Ammon's horn (tissue), 1 donor: ENCODE measurements at regions not wholly inside any gene's neighbourhood (a gene's known extent, or its start where the extent isn't known, plus 50 kb on each side); places are given as distances from the start of the nearest gene placed in this dataset.

ENCODE experiments used
- DNase-seq: peaks from one replicate; pipeline ENCODE4 v3.0.0-alpha.2; 2016; ENCODE audit warnings: low spot score

DNA sequence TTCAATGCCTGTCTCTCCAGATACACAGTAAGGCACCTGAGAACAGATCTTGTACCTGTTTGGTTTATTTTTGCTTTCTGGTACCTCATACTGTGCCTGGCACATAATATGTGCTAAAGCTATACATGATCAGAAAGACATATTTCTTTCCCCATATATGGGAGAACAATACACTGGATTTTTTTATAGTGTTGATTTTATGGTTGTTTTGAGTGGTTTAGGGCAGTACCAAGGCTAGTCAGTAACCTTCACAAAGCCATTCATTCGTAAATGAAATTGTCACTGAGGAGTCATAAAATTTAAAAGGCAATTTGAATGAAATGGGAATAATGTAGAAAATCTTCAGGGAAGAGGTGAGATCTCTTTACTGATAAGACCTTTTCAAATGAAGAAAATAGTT lies 810.2 kb downstream of the TUSC7 start:
- no peak for DNase-seq

DNA sequence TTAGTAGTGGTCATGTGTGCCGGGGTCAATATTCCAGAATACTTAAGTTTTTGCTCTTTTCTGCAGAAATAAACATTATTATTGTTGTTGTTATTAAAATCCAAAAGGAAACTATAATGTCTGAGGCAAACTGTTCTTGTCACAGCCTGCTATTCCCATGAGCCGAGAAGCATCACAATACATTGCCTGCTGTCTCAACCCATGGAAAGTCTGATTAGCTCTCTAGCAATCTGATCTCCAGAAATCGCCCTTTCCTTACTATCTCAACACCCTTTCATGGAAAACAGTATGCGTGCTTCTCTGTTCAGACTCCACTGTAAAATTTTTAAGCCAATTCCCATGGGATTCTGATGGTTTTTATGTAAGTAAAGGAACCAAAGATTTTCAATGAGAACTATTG lies 811.0 kb downstream of the TUSC7 start:
- no peak for DNase-seq

DNA sequence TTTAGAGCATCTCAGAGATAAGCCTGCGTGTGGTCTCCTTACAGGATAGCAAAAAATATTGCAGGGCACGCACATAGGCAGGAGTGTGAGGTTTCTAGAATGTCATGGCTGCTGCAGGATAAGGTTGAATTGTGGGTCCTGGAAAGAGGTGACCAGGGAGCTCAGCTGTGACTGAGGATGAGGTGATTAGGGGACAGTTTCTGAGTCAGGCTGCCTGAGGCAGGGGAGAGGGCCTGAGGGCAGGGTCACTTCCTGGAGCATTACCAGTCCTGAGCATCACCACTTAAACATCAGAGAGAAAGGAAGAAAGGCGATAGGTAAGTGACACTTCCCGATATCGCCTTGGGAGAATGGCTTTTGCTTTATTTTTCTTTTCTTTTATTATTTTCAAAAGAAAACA lies 813.8 kb downstream of the TUSC7 start:
- no peak for DNase-seq

DNA sequence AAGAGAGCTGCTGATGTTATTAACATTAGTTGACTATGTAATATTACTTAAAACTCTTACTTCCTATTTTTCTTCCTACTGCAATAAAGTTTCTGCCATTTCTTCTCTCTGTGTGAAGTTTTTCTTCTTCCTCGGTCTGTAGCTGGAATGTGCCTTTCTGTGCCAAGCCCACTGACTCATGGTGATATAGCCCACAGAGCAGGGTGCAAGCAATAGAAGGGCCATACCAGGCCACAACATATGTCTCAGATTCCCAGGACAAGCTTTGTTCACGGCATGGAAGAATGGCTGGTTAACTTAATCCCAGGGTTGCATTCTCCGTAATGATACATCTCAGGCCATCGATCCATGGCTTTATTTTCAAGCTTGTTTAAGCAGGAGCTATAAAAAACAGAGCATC lies 815.3 kb downstream of the TUSC7 start:
- no peak for DNase-seq

DNA sequence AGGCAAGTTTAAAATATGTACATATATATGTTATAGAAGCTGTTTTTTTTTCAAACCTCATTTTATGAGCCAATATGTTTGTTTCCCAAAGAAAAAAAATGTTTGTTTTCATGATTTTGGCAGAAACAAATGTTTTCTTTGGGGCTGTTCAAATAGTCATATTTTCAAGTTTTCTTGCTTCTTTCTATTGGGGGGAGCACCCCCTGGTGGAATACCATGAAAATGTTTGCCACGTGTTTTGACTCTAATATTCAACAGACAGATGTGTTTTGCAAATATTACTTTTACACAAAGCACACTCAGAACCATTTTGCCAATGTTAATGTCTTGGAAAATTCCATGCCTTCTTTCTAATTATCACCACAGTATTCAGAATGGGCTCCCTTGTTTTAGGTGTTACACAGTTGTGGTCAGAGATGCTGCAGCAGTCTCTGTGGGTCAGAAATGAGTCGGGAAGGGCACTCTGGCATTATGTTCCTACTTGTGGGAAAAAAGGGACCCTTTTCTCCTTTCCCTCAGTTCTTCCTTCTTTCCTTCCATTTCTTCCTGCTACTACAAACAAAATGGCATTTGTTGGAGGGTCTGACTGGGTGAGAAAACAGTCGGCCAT lies 817.0 kb downstream of the TUSC7 start:
- peak; percentile 60 for DNase-seq

DNA sequence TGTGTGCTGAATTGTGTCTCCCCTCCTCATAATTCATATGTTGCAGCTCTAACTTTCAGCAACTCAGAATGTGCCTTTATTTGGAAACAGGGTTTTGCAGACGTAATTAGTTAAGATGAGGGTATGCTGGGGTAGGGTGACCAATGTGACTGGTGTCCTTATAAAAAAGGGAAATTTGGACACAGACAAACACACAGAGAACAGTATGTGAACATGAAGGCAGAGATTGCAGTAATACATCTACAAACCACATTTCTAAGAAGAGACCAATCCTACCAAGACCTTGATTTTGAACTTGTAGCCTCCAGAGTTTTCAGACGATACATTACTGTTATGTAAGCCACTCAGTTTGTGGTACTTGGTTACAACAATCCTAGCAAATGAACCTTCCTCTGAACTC lies 817.8 kb downstream of the TUSC7 start:
- DNase-seq = no peak

DNA sequence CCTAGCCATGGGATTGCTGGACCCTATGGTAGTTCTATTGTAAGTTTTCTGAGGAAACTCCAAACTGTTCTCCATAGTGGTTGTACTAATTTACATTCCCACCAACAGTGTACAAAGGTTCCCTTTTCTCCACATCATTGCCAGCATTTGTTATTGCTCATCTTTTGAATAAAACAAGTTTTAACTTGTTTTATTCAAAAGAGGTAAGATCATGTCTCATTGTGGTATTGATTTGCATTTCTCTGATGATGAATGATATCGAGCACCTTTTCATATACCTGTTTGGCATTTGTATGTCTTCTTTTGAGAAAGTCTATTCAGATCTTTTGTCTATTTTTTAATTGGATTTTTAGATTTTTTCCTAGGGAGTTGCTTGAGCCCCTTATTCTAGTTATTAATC lies 819.1 kb downstream of the TUSC7 start:
- DNase-seq = no peak

DNA sequence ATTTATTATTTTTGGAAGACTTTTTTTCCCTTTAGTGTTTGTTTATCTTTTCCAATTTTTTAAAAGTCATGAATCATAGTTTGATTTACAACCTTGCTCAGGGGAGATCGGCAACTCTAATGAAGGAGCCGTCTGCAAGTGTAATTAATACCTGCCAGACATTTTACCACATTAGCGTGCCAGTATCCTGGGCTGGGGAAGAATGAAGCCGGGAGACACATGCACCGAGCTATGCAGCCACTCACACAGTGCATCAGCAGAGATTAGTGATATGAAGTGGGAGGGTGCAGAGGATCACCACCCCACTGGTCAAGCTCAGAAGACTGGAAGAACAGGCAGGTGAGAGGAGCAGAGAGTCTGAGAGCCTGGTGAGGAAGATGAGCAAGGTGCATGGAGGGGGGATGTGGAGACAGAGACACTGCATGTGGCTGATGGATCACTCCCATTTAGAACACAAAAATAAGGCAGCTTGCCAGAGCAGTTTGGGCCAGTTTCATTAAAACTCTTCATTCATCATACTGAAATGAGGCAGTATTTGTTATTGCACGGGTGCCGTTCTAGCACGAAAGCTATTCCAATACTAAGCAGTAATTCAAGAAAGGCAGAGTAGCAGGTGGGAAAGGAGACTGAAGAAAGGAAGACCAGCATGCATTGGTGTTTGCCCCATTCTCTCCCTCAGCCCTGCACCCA lies 821.6 kb downstream of the TUSC7 start:
- DNase-seq = no peak

DNA sequence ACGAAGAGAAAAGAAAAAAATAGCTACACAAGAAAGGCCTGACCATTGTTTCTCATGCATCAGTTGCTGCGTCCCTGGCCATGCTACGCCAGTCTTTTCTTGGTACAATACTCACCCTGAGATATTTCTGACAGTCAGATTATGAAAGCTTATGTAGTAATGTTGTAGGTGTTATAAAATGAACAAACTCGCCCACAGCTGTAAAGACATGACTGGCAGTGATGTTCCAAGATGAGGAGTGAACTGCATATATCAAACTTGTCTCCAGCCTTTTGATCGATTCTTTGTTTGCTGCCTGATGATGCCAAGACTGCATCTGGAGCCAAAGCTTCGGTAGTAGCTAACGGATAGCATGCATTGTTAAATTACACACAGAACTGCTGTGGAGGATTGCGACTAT lies 822.7 kb downstream of the TUSC7 start:
- peak; percentile 31 for DNase-seq

DNA sequence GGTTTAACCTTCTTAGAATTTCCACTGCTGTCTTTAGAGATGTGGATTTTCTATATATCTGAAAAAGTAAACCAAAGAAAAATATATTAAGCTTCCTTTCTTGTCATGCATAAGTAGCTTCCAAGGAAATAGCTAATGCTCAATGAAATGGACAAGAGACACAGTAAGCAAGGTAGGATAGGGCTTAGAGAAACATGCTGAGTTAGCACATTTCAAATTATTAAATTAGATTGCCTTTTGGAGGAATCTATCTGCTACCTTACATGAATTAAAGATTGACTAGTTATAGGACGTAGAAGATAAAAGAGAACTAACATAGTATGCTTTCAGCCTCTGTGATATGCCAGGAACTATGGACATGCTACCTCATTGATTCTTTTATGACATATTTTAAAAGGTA lies 824.6 kb downstream of the TUSC7 start:
- DNase-seq = no peak

DNA sequence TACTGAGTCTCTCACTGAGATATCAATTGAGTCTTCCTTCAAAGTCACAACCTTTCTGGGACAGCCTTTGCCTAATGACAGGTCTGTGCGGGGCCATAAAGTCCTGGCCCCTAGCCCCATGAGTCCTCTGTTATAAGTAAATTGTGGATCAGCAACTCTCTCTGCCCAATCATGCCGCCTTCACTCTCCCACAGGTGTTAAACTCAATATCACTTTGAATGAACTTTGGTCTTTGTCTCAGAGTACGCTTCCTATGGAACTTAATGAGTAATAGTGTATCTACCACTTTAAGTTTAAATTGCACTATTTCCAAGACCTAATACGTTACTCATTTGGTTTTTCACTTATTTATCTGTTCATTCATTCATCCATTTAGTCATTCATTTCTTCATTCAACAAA lies 826.4 kb downstream of the TUSC7 start:
- no peak for DNase-seq

DNA sequence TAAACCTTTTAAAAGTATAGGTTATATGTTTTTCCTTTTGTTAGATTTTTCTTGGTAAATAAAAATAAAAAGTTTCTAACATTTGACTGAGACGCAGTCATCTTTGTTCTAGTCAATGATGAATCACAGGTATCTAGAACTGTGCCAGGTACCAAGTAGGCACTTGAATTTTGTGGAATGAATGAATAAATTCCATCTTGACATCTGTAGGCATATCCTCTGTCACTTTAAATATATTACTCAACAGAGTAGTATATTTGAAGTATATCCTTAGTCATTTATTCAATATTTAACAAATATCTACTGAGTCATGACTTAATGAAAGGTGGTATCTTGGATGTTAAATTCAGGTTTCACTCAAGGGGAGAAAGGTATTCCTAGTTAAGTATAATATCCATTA lies 828.4 kb downstream of the TUSC7 start:
- no peak for DNase-seq

DNA sequence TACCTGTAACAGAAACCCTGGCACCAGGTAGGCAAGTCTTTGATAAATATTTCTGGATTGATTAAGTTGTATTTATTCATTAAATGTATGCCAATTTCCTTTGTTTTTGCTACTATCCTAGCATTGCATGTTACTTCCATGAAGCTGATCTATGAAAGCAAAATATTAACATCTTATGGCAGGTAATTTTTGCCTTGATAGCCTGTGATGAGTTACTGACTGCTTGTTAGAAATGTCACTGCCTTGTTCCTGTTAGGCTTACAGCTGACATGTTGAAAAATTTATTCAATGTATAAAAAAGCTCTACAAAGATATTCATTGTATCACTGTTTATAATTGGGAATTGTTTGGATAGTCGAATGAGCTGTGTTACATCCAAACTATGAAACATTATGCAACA lies 830.1 kb downstream of the TUSC7 start:
- no peak for DNase-seq

DNA sequence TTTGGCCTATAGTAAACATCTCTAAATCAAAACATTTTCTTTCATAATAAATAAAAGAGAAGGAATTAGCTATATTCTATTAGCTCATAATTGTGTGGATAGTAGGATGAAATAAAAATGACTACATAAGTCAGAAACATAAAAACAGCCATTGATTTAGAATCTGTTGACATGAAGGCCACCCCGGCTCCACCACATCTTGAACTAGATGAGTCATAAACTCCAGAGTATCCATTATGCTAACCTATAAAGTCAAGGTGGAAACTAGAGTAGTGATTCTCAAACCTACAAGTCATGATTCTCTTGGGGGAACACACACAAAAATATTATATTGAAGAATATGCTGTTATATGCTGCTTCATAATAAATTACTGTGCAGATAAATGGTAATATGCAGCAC lies 831.0 kb downstream of the TUSC7 start:
- DNase-seq = no peak

DNA sequence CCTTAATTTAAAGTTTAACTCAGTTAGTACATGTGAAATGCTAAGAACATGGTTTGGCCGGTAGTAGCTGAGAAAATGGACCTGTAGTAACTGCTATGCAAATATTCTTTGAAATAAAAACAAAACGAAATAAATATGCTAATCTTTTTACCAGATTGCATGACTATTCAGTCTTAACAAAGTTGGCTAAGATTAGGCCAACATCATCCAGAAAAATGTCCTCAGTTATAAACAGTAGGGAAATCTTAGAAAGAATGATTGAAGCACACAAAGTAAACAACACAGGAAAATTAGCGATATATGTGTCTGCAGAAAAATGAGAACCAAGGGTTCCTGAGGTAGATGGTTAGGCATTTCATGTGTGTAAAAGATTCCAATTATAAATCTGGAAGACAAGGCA lies 832.1 kb downstream of the TUSC7 start:
- DNase-seq = no peak

DNA sequence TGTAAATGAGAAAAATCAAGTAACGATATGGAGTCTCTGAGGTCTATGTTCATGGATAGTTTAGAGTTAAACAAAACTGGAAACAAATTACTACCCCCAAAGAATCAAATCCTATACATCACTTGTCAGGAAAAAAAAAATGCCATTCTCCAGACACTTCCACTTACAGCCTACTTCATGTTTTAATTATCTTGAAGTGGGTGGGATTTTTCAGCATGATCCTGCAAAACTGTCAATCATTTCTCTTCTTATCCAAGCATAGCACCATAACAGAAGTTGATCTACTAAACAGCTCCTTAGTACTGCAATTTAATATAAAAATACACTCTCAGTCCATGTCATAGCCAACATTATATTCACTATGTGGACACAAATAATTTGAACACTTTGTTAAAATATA lies 833.9 kb downstream of the TUSC7 start:
- no peak for DNase-seq

DNA sequence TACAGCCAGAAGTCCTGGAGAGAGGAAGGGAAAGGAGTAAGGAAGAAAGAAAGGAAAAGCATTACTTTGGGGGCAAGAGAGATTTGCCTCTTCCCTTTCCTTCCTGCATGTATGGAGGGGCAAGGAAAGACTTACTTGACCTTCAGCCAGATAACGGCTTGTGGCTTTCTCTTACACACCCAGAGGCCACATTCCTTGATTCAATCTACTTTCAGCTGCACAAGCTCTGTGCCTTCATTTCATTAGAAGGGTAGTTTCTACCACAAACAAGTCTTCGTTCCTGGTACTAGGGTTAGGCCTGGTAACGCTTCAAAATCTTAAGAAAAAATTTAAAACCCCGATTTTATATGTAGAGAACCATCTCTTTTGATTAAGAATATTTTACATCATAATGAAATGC lies 835.9 kb downstream of the TUSC7 start:
- DNase-seq = no peak

DNA sequence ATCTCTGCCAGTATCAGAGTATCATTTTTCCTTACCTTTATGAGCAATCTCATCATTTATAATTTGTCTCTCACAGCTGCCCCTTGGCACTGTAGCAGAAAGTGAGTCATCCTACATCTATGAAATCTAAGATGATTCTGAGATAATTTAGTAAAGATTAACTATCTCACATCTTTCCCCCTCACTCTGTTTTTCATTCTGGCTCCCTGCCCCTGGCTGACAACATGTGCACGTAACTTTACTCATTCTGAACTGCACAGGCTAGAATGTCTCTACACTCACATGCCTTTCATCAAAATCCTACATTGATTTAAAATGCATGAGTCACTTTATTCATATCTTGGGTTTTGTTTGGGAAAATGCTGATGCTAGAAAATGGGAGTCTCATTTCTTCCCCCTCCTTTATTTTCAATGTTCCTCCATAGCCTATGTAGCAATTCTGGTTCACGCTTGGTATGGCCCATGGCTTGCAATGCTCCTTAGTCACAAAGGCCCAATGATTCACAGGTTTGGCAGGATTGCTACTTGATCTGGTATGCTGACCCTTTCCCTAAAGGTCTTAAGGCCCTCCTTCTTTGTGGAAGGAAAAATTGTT lies 838.5 kb downstream of the TUSC7 start:
- DNase-seq = no peak

DNA sequence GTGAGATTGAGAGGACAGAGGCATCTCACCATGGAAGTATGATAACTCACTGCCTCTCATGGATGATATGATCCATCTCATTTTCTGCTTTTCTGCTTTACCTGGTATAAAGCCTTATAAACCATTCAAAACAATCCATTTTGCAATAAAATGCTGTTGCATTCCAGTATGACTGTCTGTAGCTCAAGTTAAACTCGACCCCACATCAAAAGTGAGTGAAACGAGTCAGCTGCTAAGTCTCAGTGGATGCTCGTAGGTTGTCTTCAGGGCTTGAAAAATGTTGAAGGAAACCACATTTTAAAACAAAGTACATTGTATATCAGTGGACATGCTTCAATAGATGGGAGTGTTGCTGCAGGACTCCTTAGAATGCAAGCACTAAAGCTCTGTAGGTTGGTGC lies 839.0 kb downstream of the TUSC7 start:
- DNase-seq = no peak

DNA sequence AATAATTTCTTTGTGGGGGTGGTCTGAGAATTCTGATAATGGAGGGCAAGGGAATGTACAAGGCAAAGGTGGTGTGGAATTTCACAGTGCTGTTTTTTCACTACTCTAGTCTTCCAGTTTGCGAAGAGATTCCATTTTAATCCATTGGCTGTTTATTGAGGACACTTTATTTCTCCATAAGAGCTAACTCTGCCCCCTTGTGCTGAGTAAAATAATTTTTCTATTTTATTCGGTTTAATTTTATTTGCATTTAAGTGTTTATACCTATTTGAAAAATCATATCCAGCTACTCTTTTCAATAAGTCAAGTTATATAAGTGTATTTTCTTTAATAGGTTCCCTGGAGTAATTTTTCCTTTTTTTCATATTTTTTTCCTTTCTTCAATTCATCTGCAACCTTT lies 840.1 kb downstream of the TUSC7 start:
- no peak for DNase-seq

DNA sequence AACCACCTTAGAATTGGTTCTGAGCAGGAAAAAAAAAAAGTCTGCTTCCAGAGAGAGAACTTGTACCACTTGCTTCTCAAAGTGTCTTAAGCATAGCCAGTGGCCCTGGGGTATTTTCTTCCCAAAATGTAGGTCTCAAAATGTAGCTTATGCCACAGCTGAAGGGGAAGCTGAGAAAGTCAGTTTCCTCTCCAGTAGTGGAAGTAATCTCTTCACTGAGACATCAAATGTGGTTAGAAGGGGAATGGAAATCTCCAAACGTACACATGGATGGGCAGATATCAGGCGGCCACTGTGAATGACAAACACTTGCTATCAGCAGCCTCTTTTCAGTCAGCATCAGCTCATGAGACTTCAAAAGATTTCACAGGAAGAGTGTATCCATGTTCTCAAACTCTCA lies 841.2 kb downstream of the TUSC7 start:
- no peak for DNase-seq

DNA sequence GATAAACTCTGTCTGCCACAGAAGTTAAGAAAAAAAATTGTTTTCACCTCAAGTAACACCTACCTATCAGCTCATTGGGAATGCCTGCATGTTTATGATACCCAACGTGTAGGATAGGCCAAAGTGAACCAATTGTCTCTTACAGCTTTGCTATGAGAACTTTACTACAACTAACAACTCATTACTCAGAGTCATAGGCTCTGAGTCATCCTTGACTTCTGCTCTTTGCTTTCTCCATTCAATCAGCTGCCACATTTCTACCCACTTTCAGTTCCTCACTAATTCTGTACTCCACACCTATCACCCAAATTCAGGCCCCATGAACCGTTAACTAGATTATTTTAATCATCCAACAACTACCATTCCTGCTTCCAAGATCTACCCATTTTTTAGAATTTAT lies 843.9 kb downstream of the TUSC7 start:
- no peak for DNase-seq

DNA sequence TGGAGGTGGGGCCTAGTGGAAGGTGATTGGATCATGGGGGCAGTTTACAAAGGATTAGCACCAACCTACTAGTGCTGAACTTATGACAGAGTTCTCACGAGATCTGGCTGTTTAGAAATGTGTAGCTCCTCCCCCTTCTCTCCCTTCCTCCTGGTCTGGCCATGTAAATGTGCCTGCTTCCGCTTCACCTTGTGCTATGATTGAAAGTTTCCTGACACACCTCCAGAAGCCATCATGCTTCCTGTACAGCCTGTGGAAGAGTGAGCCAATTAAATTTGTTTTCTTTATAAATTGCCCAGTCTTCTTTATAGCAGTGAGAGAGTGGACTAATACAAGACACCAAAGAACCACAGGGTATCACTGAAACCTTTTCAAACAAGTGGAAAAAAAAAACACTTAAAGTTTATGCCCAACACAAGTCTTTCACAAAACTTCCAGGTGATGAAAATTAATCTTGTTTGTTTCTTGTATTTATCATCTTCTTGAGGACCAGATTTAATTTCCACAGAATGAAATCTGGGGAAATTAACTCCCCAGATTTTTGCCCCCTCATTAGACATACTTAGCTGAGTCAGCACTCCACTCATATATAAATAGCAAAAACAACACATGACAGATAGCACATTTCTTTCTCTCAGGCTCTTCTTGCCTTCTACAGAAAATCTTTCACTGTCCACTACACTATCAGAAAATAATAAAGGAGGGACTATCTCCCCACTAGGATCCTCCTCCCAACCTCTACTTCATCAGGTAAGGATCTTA lies 847.2 kb downstream of the TUSC7 start:
- DNase-seq = no peak
